Right ventricle myocardium inferior (tissue), 1 donor: ENCODE measurements at regions not wholly inside any gene's neighbourhood (a gene's known extent, or its start where the extent isn't known, plus 50 kb on each side); places are given as distances from the start of the nearest gene placed in this dataset.

Experiments used
- ATAC-seq: fragments of 200-7000 bp; cut with Tn5 transposase; one replicate; pipeline ENCODE4 v1.9.1; 2020; ENCODE audit warnings: mild to moderate bottlenecking, moderate library complexity
- DNase-seq: peaks from one replicate; pipeline ENCODE4 v3.0.0; 2021; ENCODE audit errors: missing footprints
- intact Hi-C: fragments of 100-400 bp; cut with DNase I; formaldehyde crosslinking; loops from one replicate; pipeline ENCODE4 v1.11.0; 2022
- donor health status: DM: no; HTN: yes; CAD: no; lungs with severe emphysema.

- no peak for DNase-seq
- ATAC-seq: no peak
- intact Hi-C loops: no loop called here
Observed at GRCh38 chr11:23976841-23977271, 520.0 kb upstream of the LUZP2 start.

DNA sequence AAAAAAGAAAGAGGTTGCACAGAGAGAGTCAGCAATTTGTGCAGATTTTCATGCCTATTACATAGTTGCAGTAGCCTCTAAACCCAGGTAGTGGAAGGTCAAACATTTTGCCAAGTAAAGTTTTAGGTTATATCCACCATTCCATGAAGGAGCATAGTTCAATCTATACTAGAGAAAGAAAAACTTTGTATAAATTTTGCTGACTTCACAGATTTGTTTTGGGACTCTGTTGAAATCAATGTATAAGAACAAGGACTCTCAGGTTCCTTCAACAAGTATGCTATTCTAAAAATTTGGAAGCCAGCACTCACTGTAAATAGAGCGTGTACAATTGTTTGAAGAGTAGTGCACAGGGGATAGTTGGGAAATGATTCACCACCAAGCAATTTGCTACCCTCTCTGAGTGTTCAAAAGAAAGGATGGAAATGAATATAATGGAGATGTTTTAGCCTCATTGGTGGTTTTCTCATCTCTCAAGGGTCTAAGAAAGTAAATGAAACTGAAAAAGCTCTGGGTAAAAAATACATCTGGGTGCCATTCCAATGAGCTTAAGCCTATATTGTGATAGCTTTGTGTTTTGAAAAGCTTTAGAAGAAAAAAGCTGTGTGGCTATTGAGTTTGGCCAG, 508.4 kb upstream of the LUZP2 start:
- intact Hi-C loops: no loop called here
- DNase-seq: no peak
- no peak for ATAC-seq

GRCh38 chr11:23990346-23991164, 506.3 kb upstream of the LUZP2 start:
- ATAC-seq (no peak), DNase-seq (no peak)
- intact Hi-C loops: no loop called here

DNA sequence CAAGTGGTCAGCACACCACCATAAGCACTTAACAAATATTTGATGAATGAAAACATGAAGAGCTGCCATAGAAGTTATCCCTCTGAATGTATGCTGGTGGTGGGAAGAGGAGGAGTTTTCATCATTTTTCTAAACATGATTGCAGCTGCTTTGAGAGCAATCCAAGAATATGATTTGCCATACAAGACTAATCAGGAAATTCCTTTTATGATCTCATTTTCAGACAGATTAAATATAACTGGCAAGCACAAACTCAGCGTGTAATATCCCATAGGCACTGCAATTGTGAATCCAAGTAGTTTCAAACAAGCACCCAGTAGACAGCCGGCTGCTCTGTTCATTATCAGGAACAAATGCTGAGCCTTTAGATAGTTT, 505.7 kb upstream of the LUZP2 start:
- ATAC-seq (peak; percentile 56), DNase-seq (no peak)
- intact Hi-C loops: no loop called here

GRCh38 chr11:23995891-23996290, 501.0 kb upstream of the LUZP2 start:
- DNase-seq (no peak), ATAC-seq (no peak)
- intact Hi-C loops: no loop called here

DNA sequence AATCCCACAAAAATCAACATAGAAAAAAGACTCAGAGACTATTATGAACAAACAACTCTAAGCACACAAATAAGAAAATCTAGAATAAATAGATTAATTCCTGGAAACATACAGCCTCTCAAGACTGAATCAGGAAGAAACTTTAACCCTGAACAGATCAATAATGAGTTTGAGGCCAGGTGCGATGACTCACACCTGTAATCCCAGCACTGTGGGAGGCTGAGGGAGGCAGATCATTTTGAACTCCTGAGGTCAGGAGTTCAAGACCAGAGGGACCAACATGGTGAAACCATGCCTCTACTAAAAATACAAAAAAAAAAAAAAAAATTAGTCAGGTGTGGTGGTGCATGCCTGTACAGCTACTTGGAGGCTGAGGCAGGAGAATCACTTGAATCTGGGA, 499.5 kb upstream of the LUZP2 start:
- intact Hi-C loops: no loop called here
- DNase-seq: no peak
- ATAC-seq: no peak

GRCh38 chr11:24005202-24005876, 491.5 kb upstream of the LUZP2 start:
- intact Hi-C loops: no loop called here
- ATAC-seq (no peak), DNase-seq (no peak)

DNA sequence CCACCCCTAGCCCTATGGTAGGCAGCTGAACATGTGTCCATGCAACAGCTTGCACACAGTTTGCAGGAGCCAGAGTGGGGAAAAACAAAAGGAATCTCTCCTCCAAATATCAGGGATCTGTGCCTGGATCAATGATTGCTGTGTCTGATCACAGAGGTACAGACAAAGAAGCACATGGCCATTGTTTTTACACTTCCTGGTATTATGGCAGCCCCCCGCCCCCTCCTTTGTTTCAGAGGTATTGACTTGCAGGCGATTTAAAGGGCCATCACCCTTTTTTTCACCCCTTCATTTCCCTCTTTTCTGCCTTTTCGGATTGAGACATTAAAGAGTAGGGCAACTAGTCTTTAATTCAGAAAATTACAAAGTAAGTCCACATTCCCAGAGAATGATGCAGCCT, 453.0 kb upstream of the LUZP2 start:
- DNase-seq: no peak
- intact Hi-C loops: no loop called here
- ATAC-seq: no peak

GRCh38 chr11:24046731-24047130, 450.1 kb upstream of the LUZP2 start:
- intact Hi-C loops: no loop called here
- ATAC-seq (no peak), DNase-seq (no peak)

DNA sequence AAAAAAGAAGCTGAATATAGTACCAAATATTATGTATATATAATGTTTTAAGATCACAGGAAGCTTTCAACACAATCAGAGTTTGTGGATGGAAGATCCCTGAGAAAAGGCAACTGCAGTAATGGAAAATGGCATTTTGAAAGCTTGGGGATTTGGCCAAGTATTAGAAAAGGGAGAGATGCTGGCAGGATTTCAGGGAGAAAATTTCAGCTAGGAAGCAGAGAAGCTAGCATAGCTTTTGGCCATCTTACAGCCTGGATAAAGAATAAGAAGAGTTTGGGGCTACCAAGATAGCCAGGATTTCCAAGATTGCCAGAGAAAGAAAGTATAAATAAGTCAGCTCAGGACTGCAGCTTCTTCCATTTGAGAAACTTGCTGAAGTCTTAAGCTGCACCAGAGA, 440.8 kb upstream of the LUZP2 start:
- ATAC-seq (no peak), DNase-seq (no peak)
- intact Hi-C loops: no loop called here

DNA sequence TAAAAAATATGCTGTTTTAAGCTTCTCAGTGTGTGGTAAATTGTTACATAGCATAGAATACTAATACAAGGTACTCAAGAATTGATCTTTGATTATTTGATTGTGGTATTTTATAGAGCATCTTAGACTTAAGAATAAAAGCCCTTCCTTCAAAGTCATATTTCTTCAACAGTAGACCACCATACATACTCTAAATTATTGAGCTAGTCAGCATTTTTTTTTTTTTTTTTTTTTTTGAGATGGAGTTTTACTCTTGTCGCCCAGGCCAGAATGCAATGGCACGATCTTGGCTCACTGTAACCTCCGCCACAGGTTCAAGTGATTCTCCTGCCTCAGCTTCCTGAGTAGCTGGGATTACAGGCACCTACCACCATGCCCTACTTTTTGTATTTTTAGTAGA, 436.7 kb upstream of the LUZP2 start:
- intact Hi-C loops: no loop called here
- no peak for ATAC-seq
- DNase-seq: no peak

DNA sequence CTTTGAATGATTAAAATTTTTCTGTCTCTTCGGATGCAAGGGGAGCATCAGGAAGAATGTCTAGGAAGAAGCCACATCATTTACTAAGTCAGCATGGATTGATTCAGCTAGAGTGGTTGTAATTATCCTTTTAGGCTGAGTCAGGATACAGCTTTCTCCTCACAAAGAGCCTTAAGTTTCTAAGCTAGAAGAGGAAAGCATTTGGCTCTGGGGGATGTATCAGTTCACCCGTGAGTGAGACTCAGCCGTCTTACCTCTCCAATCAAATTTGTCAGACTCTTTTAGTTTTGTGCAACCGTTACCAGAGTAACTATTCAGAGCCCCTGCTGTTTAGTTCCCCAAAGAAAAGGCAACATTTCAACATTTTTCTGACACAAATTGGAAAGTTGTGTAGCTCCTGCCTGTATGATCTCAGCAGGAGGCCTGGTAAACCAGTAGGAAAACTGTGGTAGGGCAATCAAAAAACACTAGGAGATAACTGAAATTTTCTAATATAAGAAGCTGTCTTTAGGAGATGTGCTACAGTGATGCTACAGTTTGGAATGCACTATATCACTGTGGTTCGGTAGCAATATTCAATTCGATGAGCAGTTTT, 432.4 kb upstream of the LUZP2 start:
- DNase-seq: no peak
- intact Hi-C loops: no loop called here
- no peak for ATAC-seq

GRCh38 chr11:24068197-24068596, 428.7 kb upstream of the LUZP2 start:
- ATAC-seq: no peak
- intact Hi-C loops: no loop called here
- DNase-seq: no peak

DNA sequence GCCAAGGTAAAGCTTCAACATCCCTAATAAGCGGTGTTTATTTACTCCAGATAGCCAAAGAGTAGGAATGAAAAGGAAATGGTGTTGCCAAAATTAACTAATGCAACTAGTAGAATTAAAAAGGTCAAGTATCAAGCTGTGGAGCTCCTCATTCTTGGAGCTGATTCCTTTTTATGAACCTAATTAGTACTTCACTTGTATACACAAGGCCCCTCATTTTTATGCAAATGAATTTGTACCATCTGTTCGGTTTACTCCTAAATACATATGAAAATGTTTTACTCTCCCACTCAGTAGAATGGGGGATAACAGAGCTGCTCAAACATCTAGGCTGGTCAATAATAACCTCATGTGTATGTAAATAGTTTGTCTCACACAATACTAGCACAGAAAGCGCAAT, 426.4 kb upstream of the LUZP2 start:
- ATAC-seq (no peak), DNase-seq (no peak)
- intact Hi-C loops: no loop called here

DNA sequence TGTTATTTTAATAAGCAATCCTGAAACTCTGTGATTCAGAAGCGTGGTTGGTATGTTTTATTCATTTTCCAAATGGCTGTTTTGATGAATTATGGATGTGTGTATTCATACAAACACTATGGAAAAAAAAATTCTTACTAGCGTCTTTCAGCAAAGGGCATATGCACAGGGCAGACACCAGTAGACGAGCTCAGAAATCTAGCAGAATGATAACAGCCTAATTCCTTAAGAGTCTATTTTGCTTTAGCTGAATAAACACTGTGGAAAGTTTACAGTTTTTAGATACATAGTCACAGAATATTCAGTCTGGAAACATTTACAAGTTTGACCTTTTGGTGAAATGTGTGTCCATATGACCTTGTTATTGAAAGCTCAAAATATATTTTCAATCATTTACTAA, 418.8 kb upstream of the LUZP2 start:
- ATAC-seq (no peak), DNase-seq (no peak)

GRCh38 chr11:24082241-24082640, 414.6 kb upstream of the LUZP2 start:
- ATAC-seq (no peak), DNase-seq (no peak)
- intact Hi-C loops: no loop called here

More for the DNA sequence above, 418.8 kb upstream of the LUZP2 start:
- intact Hi-C loops: no loop called here

DNA sequence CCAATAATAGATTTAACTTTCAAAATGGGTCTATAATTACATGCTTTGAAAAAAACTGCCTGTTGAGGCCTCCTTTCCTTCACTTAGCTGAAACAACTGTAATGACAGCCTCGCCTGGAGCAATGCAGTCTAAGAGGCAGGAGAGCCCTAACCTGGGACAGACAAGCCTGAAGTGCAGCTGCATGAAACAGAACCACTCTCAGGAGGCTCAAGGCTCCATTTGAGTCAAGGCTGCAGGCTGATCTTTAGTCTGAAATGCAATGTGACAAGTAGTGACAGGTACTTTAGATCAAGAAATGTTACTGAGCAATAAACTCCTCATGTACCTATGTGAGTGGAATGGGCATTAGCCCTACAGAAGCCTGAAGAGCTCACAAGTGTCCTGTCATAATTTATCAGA, 414.0 kb upstream of the LUZP2 start:
- intact Hi-C loops: no loop called here
- ATAC-seq: no peak
- DNase-seq: no peak

- DNase-seq (no peak), ATAC-seq (no peak)
- intact Hi-C loops: no loop called here
Observed at GRCh38 chr11:24084956-24085355, 411.9 kb upstream of the LUZP2 start.

DNA sequence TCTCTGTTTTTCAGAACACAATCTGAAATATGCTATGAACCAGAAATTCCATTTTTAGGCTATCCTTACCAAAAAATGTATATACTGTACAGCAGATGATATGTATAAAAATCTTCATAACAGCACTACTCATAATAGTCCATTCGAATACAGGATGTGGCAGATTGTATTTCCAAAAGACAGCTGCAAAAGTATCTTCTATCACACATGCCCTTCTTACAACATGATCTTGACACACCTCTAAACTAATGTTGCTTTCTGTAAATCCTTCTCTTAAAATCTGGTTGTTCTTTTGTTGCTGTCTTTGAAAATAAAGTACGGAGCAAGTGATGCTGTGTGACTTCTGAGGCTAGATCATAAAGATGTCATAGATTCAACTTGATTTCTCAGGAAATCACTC, 409.9 kb upstream of the LUZP2 start:
- intact Hi-C loops: no loop called here
- ATAC-seq (no peak), DNase-seq (no peak)

DNA sequence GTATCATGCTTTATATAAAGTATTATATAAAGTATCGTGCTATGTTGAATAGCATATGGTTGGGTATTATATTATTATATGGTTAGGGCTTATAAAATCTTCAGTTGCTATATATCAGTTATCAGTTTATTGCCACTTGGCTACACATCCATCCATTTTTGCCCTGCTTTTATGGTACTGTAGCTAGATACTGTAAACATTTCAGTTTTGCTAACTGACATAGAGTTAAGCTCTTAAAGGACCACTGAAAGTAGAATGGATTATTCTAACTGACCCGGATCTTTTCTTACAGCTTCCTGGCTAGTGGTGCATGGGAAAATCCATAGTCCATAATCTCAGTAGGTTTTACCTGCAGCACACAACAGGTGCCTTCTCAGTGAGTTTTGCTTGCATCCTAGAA, 405.3 kb upstream of the LUZP2 start:
- DNase-seq: no peak
- intact Hi-C loops: no loop called here
- no peak for ATAC-seq
